Body of pancreas (tissue), 4 donors: ENCODE measurements at regions not wholly inside any gene's neighbourhood (a gene's known extent, or its start where the extent isn't known, plus 50 kb on each side); places are given as distances from the start of the nearest gene placed in this dataset.

Experiments
- POLR2A ChIP-seq, 3 donors: fragments of 450-650 bp; IDR thresholded peaks; one replicate each; pipeline ENCODE4 v1.6.1; 2016; ENCODE audit warnings: antibody characterized with exemption in 3 of 3, mild to moderate bottlenecking in 2 of 3
- TF ChIP-seq, protein P1 (sequence below), 7 experiments: fragments of 450-650 bp in 4 of 7; fragments of 200-600 bp in 3 of 7; sonication (generic) in 3 of 7; IDR thresholded peaks; one replicate each; pipeline ENCODE4 v1.5.1; 2016 to 2019; ENCODE audit warnings: antibody characterized with exemption in 7 of 7

DNA sequence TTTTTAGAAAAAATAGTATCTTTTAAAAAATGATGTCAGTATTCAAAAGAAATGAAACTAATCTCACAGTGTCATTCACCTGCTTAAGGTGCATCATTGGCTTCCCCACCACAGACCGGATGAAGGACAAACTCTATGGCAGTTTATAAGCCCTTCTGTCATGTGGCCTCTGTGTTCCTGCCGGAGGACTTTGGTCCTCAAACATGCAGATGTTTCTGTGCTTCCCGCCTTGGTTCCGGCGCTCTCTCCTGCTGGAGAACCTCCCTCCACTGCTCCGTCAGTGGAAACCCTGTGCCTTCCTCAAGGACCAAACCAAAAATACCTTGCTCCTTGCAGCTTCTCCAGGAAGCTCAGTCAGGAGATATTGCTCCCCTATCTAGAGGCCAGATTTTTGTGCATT, 326.3 kb downstream of the UACA start:
- TF ChIP-seq, protein P1, sequence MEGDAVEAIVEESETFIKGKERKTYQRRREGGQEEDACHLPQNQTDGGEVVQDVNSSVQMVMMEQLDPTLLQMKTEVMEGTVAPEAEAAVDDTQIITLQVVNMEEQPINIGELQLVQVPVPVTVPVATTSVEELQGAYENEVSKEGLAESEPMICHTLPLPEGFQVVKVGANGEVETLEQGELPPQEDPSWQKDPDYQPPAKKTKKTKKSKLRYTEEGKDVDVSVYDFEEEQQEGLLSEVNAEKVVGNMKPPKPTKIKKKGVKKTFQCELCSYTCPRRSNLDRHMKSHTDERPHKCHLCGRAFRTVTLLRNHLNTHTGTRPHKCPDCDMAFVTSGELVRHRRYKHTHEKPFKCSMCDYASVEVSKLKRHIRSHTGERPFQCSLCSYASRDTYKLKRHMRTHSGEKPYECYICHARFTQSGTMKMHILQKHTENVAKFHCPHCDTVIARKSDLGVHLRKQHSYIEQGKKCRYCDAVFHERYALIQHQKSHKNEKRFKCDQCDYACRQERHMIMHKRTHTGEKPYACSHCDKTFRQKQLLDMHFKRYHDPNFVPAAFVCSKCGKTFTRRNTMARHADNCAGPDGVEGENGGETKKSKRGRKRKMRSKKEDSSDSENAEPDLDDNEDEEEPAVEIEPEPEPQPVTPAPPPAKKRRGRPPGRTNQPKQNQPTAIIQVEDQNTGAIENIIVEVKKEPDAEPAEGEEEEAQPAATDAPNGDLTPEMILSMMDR (IDR thresholded peaks at IDR 0.05): no peak
- no peak for TF ChIP-seq POLR2A (IDR thresholded peaks at IDR 0.05)
